Superior temporal gyrus (tissue), 1 donor: ENCODE measurements at regions not wholly inside any gene's neighbourhood (a gene's known extent, or its start where the extent isn't known, plus 50 kb on each side); places are given as distances from the start of the nearest gene placed in this dataset.

ENCODE experiments used
- DNase-seq: peaks from one replicate; pipeline ENCODE4 v3.0.0-alpha.2; 2016; ENCODE audit errors: extremely low spot score

GRCh38 chr4:100842856-100843255, 325.0 kb upstream of the EMCN start:
- no peak for DNase-seq

- no peak for DNase-seq
These were observed 324.1 kb upstream of the EMCN start for GRCh38 chr4:100841911-100842310.

GRCh38 chr4:100839712-100840111, 321.9 kb upstream of the EMCN start:
- DNase-seq = no peak

GRCh38 chr4:100838286-100838685, 320.5 kb upstream of the EMCN start:
- no peak for DNase-seq

- no peak for DNase-seq
These were observed 319.1 kb upstream of the EMCN start for GRCh38 chr4:100836929-100837328.

GRCh38 chr4:100834616-100835015, 316.8 kb upstream of the EMCN start:
- no peak for DNase-seq

GRCh38 chr4:100833906-100834305, 316.1 kb upstream of the EMCN start:
- DNase-seq = no peak

- peak; percentile 58 for DNase-seq
These were observed 311.3 kb upstream of the EMCN start for GRCh38 chr4:100828986-100829685.

- no peak for DNase-seq
These were observed 310.5 kb upstream of the EMCN start for GRCh38 chr4:100828364-100828763.

- no peak for DNase-seq
These were observed 309.9 kb upstream of the EMCN start for GRCh38 chr4:100827756-100828155.

GRCh38 chr4:100826808-100827548, 309.2 kb upstream of the EMCN start:
- peak; percentile 51 for DNase-seq

- DNase-seq = no peak
These were observed 308.2 kb upstream of the EMCN start for GRCh38 chr4:100826067-100826466.

GRCh38 chr4:100823993-100824323, 306.1 kb upstream of the EMCN start:
- no peak for DNase-seq

- DNase-seq = no peak
These were observed 305.5 kb upstream of the EMCN start for GRCh38 chr4:100823066-100823992.

- DNase-seq = peak; percentile 57
These were observed 302.4 kb upstream of the EMCN start for GRCh38 chr4:100820249-100820648.

GRCh38 chr4:100819505-100819904, 301.7 kb upstream of the EMCN start:
- DNase-seq = peak; percentile 65

GRCh38 chr4:100816436-100817045, 298.7 kb upstream of the EMCN start:
- no peak for DNase-seq

- no peak for DNase-seq
These were observed 293.2 kb upstream of the EMCN start for GRCh38 chr4:100811046-100811445.

- DNase-seq = no peak
These were observed 291.7 kb upstream of the EMCN start for GRCh38 chr4:100809506-100809905.

- DNase-seq = no peak
These were observed 289.2 kb upstream of the EMCN start for GRCh38 chr4:100806988-100807387.

- DNase-seq = no peak
These were observed 287.7 kb upstream of the EMCN start for GRCh38 chr4:100805538-100805937.
